ENCODE measurements at regions not wholly inside any gene's neighbourhood (a gene's known extent, or its start where the extent isn't known, plus 50 kb on each side); places are given as distances from the start of the nearest gene placed in this dataset.
"Not testable (repeated sequence)": the region's sequence is repeated elsewhere in the genome, so short reads cannot be mapped to it uniquely, and the experiment has no call there.

- H3K79me1 ChIP-seq (ENCODE audit: low read depth in 1 of 2, low read length in 2 of 2); DNase-seq; H3K56ac ChIP-seq (ENCODE audit: extremely low read depth, insufficient read depth, low read length); H2BK20ac ChIP-seq (ENCODE audit: low read depth, low read length); H4K5ac ChIP-seq (ENCODE audit: low read depth, low read length); H3K4me1 ChIP-seq (ENCODE audit: control insufficient read depth, insufficient read depth, low read length); in situ Hi-C loops (cut with MboI; ENCODE audit: low sequenced_read_pairs); H3K9me1 ChIP-seq (ENCODE audit: insufficient read depth, low read length); H2BK120ac ChIP-seq (ENCODE audit: low read depth, low read length); H2AK5ac ChIP-seq (ENCODE audit: low read depth, low read length); H3K4ac ChIP-seq (ENCODE audit: low read depth, low read length); H3K18ac ChIP-seq (ENCODE audit: low read depth, low read length); H2AK9ac ChIP-seq (replicated peaks; ENCODE audit: low read depth, low read length, poor library complexity); H3K4me3 ChIP-seq (ENCODE audit: insufficient read depth, low read depth, low read length); dilution Hi-C loops (cut with HindIII; ENCODE audit: low sequenced_read_pairs, unreplicated experiment); H3K27me3 ChIP-seq (ENCODE audit: control insufficient read depth, insufficient read depth, low read length); H4K20me1 ChIP-seq (ENCODE audit: insufficient read depth, low read length); H2AFZ ChIP-seq (replicated peaks; ENCODE audit: low read length, poor library complexity); H4K8ac ChIP-seq (ENCODE audit: low read depth in 2 of 2, low read length in 2 of 2); BruUV-seq (replicated peaks); POLR2A ChIA-PET (ENCODE audit: unreplicated experiment); H4K91ac ChIP-seq (ENCODE audit: insufficient read depth, low read depth, low read length); ATAC-seq (ENCODE audit: low read depth); H3K9ac ChIP-seq (ENCODE audit: low read depth, low read length); H3K27ac ChIP-seq (ENCODE audit: insufficient read depth, low read length); H3K4me2 ChIP-seq (ENCODE audit: low read depth, low read length); CTCF ChIA-PET; H3K23ac ChIP-seq (ENCODE audit: low read depth, low read length); intact Hi-C loops (cut with micrococcal nuclease); H2BK15ac ChIP-seq (ENCODE audit: low read depth, low read length); H3K14ac ChIP-seq (replicated peaks; ENCODE audit: low read depth, low read length); H3K36me3 ChIP-seq (ENCODE audit: control insufficient read depth, insufficient read depth, low read length); H2BK5ac ChIP-seq (ENCODE audit: low read depth, low read length, poor library complexity, severe bottlenecking): not testable (repeated sequence)
- peaks cover 26% of the 10 kb centered on the region for H3K9me3 ChIP-seq (ENCODE audit: control insufficient read depth, insufficient read depth, low read length)
- WGBS, 2 experiments (ENCODE audit: extremely low coverage in 2 of 2, insufficient read length in 1 of 2): 29% methylated on average over 1 of the region's 4 CpGs; no CpG with 5 or more reads in 1 of the 2 experiments
These were observed 452.0 kb upstream of the ADARB2 start for GRCh38 chr10:2189356-2189755.
